Glutamatergic neuron (in vitro differentiated cells): ENCODE measurements at regions not wholly inside any gene's neighbourhood (a gene's known extent, or its start where the extent isn't known, plus 50 kb on each side); places are given as distances from the start of the nearest gene placed in this dataset.

Experiments used
- DNase-seq: peaks from one replicate; pipeline ENCODE4 v3.0.0; 2022
- H3K27ac Mint-ChIP-seq: one replicate; pipeline ENCODE4 v1.8.0; 2020; ENCODE audit warnings: mild to moderate bottlenecking, mixed read lengths, inconsistent platforms; ENCODE audit not compliant: unreplicated experiment
- H3K27me3 Mint-ChIP-seq: one replicate; pipeline ENCODE4 v1.8.0; 2020; ENCODE audit warnings: mild to moderate bottlenecking, moderate library complexity, mixed read lengths, inconsistent platforms; ENCODE audit not compliant: unreplicated experiment
- H3K36me3 Mint-ChIP-seq: one replicate; pipeline ENCODE4 v1.8.0; 2020; ENCODE audit warnings: mild to moderate bottlenecking, mixed read lengths, inconsistent platforms; ENCODE audit not compliant: unreplicated experiment
- H3K4me1 Mint-ChIP-seq: one replicate; pipeline ENCODE4 v1.8.0; 2020; ENCODE audit warnings: mild to moderate bottlenecking, low read depth, mixed read lengths, inconsistent platforms; ENCODE audit not compliant: unreplicated experiment
- H3K4me3 Mint-ChIP-seq: one replicate; pipeline ENCODE4 v1.8.0; 2020; ENCODE audit warnings: mild to moderate bottlenecking, mixed read lengths, inconsistent platforms; ENCODE audit not compliant: unreplicated experiment
- H3K9me3 Mint-ChIP-seq: one replicate; pipeline ENCODE4 v1.8.0; 2020; ENCODE audit warnings: mild to moderate bottlenecking, moderate library complexity, mixed read lengths, inconsistent platforms; ENCODE audit not compliant: unreplicated experiment
- TF ChIP-seq, protein P1 (sequence below): fragments of 200-600 bp; sonication (generic); IDR thresholded peaks from one replicate; pipeline ENCODE4 v1.5.0; 2021; ENCODE audit not compliant: partially characterized antibody, unreplicated experiment

- TF ChIP-seq, protein P1, sequence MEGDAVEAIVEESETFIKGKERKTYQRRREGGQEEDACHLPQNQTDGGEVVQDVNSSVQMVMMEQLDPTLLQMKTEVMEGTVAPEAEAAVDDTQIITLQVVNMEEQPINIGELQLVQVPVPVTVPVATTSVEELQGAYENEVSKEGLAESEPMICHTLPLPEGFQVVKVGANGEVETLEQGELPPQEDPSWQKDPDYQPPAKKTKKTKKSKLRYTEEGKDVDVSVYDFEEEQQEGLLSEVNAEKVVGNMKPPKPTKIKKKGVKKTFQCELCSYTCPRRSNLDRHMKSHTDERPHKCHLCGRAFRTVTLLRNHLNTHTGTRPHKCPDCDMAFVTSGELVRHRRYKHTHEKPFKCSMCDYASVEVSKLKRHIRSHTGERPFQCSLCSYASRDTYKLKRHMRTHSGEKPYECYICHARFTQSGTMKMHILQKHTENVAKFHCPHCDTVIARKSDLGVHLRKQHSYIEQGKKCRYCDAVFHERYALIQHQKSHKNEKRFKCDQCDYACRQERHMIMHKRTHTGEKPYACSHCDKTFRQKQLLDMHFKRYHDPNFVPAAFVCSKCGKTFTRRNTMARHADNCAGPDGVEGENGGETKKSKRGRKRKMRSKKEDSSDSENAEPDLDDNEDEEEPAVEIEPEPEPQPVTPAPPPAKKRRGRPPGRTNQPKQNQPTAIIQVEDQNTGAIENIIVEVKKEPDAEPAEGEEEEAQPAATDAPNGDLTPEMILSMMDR, result no peak
- Mint-ChIP-seq H3K4me3 (no peak overlapping the region), H3K36me3 (no peaks in the 10 kb centered on the region), H3K27me3 (no peaks in the 10 kb centered on the region), H3K4me1 (no peaks in the 10 kb centered on the region), H3K9me3 (no peaks in the 10 kb centered on the region), H3K27ac (no peak overlapping the region)
- DNase-seq, result no peak
These were observed 550.1 kb downstream of the KCNJ18 start for GRCh38 chr17:22242472-22242871.

- no peak for DNase-seq
- H3K4me1 Mint-ChIP-seq, result no peaks in the 10 kb centered on the region
- no peaks in the 10 kb centered on the region for H3K9me3 Mint-ChIP-seq
- TF ChIP-seq, protein P1, result no peak
- H3K36me3 Mint-ChIP-seq, result no peaks in the 10 kb centered on the region
- H3K27ac Mint-ChIP-seq, result no peak overlapping the region
- H3K4me3 Mint-ChIP-seq, result no peak overlapping the region
- no peaks in the 10 kb centered on the region for H3K27me3 Mint-ChIP-seq
These were observed 559.2 kb downstream of the KCNJ18 start for GRCh38 chr17:22251498-22251897.

DNA sequence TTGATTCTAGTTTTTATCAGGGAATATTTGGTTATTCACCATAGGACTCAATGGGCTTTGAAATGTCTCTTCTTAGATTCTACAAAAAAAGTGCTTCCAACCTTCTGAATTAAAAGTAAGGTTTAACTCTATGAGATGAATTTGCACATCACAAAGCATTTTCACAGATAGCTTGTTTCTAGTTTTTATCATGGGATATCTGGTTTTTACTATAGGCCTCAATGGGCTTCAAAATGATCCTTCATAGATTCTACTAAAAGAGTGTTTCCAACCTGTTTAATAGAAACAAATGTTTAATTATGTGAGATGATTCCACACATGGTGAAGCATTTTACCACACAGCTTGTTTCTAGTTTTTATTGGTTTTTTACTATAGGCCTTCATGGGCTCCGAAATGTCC lies 560.7 kb downstream of the KCNJ18 start:
- H3K4me3 Mint-ChIP-seq, result no peak overlapping the region
- no peaks in the 10 kb centered on the region for H3K9me3 Mint-ChIP-seq
- H3K36me3 Mint-ChIP-seq, result no peaks in the 10 kb centered on the region
- H3K4me1 Mint-ChIP-seq, result no peaks in the 10 kb centered on the region
- no peaks in the 10 kb centered on the region for H3K27me3 Mint-ChIP-seq
- DNase-seq, result no peak
- no peak overlapping the region for H3K27ac Mint-ChIP-seq
- TF ChIP-seq, protein P1, result no peak

GRCh38 chr17:22265807-22266206 lies 573.5 kb downstream of the KCNJ18 start:
- H3K9me3 Mint-ChIP-seq, result peaks cover 12% of the 10 kb centered on the region

GRCh38 chr17:22266231-22266630 lies 573.9 kb downstream of the KCNJ18 start:
- H3K27ac Mint-ChIP-seq, result no peak overlapping the region
- no peaks in the 10 kb centered on the region for H3K4me1 Mint-ChIP-seq
- DNase-seq, result no peak
- peaks cover 14% of the 10 kb centered on the region for H3K9me3 Mint-ChIP-seq
- peaks cover 5% of the 10 kb centered on the region for H3K27me3 Mint-ChIP-seq
- H3K4me3 Mint-ChIP-seq, result no peak overlapping the region
- TF ChIP-seq, protein P1, result no peak
- peaks cover under 1% of the 10 kb centered on the region for H3K36me3 Mint-ChIP-seq

More at GRCh38 chr17:22265807-22266206, 573.5 kb downstream of the KCNJ18 start:
- H3K4me1 Mint-ChIP-seq, result no peaks in the 10 kb centered on the region
- DNase-seq, result no peak
- TF ChIP-seq, protein P1, result no peak
- H3K4me3 Mint-ChIP-seq, result no peak overlapping the region
- no peaks in the 10 kb centered on the region for H3K36me3 Mint-ChIP-seq
- no peak overlapping the region for H3K27ac Mint-ChIP-seq
- peaks cover 5% of the 10 kb centered on the region for H3K27me3 Mint-ChIP-seq
